ENCODE measurements at regions not wholly inside any gene's neighbourhood (a gene's known extent, or its start where the extent isn't known, plus 50 kb on each side); places are given as distances from the start of the nearest gene placed in this dataset.
A peak's percentile ranks its signal among the peaks of the same experiment; 100 is the strongest.

GRCh38 chr9:80144856-80145255 lies 573.1 kb downstream of the TLE4 start:
- no peak for DNase-seq (ENCODE audit: low spot score)

GRCh38 chr9:80144406-80144805 lies 572.6 kb downstream of the TLE4 start:
- DNase-seq (ENCODE audit: low spot score), result no peak

- DNase-seq (ENCODE audit: low spot score), result peak; percentile 26
Measured at GRCh38 chr9:80143899-80144298, 572.1 kb downstream of the TLE4 start.

- DNase-seq (ENCODE audit: low spot score), result no peak
Measured at GRCh38 chr9:80134487-80134886, 562.7 kb downstream of the TLE4 start.

GRCh38 chr9:80131627-80132026 lies 559.9 kb downstream of the TLE4 start:
- no peak for DNase-seq (ENCODE audit: low spot score)

- DNase-seq (ENCODE audit: low spot score), result peak; percentile 77
Measured at GRCh38 chr9:80127920-80128319, 556.2 kb downstream of the TLE4 start.

GRCh38 chr9:80125731-80126264 lies 554.0 kb downstream of the TLE4 start:
- DNase-seq (ENCODE audit: low spot score), result no peak

GRCh38 chr9:80117031-80117430 lies 545.3 kb downstream of the TLE4 start:
- DNase-seq (ENCODE audit: low spot score), result no peak

GRCh38 chr9:80114241-80114640 lies 542.5 kb downstream of the TLE4 start:
- DNase-seq (ENCODE audit: low spot score), result no peak

- DNase-seq (ENCODE audit: low spot score), result no peak
Measured at GRCh38 chr9:80107931-80108660, 536.3 kb downstream of the TLE4 start.

- no peak for DNase-seq (ENCODE audit: low spot score)
Measured at GRCh38 chr9:80097476-80097875, 525.7 kb downstream of the TLE4 start.

GRCh38 chr9:80094176-80094771 lies 522.5 kb downstream of the TLE4 start:
- DNase-seq (ENCODE audit: low spot score), result no peak

GRCh38 chr9:80093695-80094094 lies 521.9 kb downstream of the TLE4 start:
- no peak for DNase-seq (ENCODE audit: low spot score)

GRCh38 chr9:80091526-80091925 lies 519.8 kb downstream of the TLE4 start:
- DNase-seq (ENCODE audit: low spot score), result no peak

GRCh38 chr9:80090317-80090716 lies 518.6 kb downstream of the TLE4 start:
- DNase-seq (ENCODE audit: low spot score), result no peak

- DNase-seq (ENCODE audit: low spot score), result no peak
Measured at GRCh38 chr9:80086822-80087345, 515.1 kb downstream of the TLE4 start.

- no peak for DNase-seq (ENCODE audit: low spot score)
Measured at GRCh38 chr9:80086386-80086785, 514.6 kb downstream of the TLE4 start.

GRCh38 chr9:80085668-80086067 lies 513.9 kb downstream of the TLE4 start:
- peak; percentile 26 for DNase-seq (ENCODE audit: low spot score)

- DNase-seq (ENCODE audit: low spot score), result no peak
Measured at GRCh38 chr9:80082213-80082612, 510.4 kb downstream of the TLE4 start.

- DNase-seq (ENCODE audit: low spot score), result no peak
Measured at GRCh38 chr9:80078826-80079225, 507.1 kb downstream of the TLE4 start.

- no peak for DNase-seq (ENCODE audit: low spot score)
Measured at GRCh38 chr9:80077059-80077458, 505.3 kb downstream of the TLE4 start.

- no peak for DNase-seq (ENCODE audit: low spot score)
Measured at GRCh38 chr9:80076162-80076561, 504.4 kb downstream of the TLE4 start.

GRCh38 chr9:80074439-80074838 lies 502.7 kb downstream of the TLE4 start:
- DNase-seq (ENCODE audit: low spot score), result no peak
